NCI-H2029 (cell line): ENCODE measurements at regions not wholly inside any gene's neighbourhood (a gene's known extent, or its start where the extent isn't known, plus 50 kb on each side); places are given as distances from the start of the nearest gene placed in this dataset.
"Not testable (repeated sequence)": the region's sequence is repeated elsewhere in the genome, so short reads cannot be mapped to it uniquely, and the experiment has no call there.

ENCODE experiments used
- DNase-seq: peaks from one replicate; lab custom pipeline; 2025; lab: John Stamatoyannopoulos, UW

DNA sequence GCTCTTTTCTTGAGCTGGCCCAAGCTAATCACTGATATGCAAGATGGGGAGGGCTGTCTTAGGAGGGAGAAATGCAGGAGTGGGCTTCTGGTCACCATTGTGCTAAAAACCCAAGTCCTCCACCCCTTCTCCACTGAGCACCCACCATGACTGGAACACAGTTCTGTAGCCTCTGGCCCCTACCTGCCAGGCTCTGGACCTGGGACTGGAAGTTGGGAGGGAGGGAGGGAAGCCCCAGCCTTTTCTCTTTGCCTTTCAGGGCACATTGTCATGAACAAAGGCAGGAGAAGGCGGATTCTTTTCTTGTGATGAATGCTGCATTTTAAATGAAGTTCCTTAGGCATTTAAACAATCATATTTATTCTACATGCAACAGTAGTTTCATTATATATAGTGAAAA is 559.1 kb upstream of the TRPC7 start:
- DNase-seq, result no peak

DNA sequence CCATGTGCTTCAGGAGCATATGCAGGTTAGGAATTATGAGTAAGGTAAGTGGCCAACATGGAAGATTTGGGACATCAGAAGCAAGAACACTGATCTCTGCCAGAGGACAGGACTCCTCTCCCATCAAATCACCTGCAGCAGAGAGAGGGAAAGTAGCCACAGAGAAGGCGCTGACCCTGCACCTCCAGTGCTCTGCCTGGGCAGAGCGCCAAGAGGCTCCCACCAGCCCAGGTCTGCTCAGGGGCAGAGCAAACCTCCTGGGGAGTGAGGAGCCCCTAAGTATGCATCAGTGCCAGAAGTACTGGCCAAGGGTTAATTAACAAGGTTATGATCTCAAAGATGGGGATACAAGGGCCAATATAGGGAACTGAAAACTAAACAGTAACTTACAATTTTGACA is 545.3 kb upstream of the TRPC7 start:
- DNase-seq, result no peak

DNA sequence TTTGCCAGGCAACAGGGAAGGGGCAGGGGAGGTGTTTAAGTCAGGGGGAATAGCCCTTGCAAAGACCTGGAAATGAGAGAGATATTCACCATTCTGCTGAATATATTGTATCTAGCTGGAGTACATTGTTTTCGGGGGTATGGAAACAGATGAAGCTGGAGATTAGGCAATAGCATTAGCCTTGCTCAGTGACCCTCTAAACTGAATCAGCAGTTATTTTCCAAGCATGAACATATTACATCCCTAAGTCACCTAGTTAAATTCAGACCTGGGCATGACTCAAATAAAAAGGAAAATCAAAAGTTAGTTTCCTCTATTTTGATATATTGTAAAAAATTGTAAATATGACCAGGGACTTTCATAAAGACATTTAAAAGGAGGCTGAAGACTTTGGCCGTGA is 544.6 kb upstream of the TRPC7 start:
- DNase-seq, result no peak

DNA sequence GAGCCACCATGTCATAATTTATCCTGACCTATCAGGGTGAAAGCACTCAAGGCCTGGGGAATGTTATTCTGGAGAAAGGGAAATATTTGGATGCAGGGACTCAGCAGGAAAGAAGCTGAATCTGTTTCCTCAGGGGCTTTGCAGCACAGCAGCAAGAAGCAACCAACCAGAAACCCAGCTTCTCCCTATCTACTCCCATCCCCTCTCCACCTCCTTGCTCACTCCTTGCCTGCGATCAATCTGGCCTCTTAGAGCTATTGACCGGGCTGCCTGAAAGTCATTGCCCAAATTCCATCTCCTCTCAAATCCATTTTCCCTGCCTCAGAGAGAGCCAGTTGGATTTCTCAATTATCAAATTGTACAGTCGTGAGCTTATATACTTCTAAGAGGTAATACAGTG is 542.0 kb upstream of the TRPC7 start:
- DNase-seq, result no peak

DNA sequence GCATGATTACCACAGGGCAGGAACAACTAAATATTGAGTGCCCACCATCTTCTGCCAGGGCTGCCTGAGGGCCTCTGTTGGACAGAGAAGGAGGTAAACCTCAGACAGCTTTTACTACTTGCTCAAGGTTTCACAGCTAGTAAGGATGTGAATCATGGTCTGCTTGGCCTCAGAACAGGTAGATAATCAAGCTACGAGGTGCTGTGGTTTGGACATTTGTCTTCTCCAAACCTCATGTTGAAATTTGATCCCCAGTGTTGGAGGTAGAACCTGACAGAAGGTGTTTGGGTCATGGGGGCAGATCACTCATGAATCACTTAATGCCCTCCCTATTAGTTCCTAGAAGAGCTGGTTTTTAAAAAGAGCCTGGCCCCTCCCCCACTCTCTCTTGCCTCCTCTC is 541.2 kb upstream of the TRPC7 start:
- no peak for DNase-seq

DNA sequence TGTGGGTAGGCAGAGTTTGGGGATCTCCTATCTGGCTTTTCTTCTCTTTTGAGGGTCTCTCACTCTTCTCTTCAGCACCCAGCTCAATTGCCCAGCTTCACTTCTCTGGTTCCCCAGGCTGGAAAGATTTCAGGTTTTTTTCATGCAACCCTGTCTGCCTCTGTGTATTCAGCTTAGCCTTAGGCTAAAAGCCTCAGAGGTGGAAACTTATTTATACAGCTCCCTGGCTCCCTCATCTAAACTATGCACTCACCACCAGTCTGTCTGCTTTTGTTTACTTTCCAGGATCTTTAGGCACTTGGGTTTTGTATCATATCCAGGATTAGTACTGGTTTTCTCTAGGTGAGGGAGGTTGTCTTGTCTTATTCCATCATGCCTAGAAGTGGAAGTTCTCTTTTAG is 540.2 kb upstream of the TRPC7 start:
- no peak for DNase-seq

DNA sequence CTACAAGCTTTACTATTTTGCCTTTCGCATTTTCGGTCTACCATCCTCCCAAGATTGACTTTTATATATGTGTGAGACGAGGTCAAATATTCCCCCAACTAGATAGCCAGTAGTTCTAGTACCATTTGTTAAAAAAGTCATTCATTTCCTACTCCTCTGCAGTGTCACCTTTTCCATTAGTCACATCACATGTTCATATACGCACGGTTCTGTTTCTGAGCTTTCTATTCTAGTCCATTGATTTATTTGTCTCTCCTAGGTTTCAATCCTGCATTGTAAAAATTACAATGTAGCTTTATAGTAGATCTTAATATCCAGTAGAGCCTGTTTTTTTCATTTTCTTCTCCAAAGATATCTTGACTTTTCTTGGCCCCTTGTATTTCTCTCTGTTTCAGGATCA is 528.7 kb upstream of the TRPC7 start:
- DNase-seq, result no peak

DNA sequence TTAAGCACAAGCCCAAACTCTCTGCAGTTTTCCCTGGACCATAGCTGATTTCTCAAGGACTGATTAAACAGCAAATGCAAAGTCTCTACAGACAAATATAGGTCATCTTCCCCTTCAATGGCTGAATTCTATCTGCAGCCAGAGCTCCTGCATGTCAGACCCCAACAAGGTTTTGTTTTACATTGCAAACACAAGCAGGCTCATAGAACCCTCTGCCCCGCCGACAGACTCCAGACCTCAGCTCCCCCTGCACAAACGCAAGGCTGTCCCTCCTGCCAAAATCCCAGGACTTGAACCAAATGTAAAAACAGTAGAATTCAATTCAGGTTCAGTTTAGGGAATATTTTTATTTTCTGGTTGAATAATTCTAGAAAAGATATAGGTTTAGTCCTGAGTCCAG is 526.7 kb upstream of the TRPC7 start:
- no peak for DNase-seq

DNA sequence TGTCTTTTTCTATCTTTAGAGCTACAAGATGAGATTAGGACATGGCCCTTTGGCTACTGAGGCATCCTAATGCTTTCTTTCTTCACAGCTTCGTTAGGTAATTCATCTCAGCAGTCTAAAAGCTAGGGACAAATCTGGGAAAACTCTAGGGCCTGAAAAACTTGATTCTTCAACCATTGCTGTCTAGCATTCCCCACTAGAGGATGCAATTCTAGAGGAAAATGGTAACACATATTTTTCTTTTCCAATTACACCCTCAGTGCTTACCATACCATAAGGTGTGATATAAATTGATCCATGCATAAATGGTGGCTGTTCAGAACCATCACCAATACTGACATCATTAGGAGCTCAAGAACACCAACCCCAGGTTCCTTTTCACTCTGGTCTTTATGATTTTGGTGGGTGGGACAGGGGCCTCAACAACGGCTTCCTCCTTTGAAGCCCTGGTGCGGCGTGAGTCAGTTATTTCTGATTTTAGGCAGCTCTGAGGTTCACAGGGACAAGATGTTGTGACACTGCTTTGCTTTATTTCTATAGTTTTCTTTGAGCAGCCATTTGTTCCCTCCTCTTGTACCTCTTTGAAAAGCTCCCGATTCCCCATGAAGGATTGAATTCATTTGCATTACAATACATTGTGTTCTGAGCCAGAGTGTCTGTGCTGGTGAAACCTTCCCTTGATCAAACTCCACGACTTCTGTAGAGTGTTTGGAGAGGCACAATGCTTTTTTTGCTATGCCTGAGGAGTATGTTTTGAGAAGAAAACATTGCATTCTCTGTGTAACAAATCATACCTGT is 526.0 kb upstream of the TRPC7 start:
- no peak for DNase-seq

DNA sequence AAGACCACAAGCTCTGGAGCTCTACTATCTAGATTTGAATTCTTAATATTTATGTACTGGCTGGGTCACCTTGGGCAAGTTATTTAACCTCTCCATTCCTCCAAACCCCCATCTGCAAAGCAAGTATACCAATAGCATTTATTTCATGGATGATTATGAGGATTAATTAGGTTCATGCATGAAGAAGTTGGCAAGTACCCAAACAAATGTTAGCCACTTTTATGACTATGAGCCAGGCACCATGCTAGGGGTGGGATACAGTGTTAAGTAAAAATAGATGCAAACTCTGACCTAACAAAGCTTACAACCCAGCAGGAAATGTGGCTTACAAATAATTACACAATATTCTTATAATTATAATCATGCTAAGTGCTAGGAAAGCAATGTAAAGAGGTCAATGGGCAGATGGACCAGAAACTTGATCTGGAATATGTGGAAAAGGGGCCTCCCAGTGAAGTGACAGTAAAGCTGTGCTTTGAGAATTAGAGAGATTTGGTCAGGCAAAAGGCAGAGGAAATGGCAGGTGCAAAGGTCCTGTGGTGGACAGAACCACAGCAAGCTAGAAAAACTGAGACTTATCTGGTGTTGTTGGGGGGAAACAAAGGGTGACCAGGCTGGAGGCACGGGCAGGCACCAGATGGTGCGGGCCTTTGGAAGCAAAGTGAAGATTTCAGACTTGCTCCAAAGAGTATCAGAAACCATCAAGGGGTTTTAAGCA is 525.2 kb upstream of the TRPC7 start:
- no peak for DNase-seq

DNA sequence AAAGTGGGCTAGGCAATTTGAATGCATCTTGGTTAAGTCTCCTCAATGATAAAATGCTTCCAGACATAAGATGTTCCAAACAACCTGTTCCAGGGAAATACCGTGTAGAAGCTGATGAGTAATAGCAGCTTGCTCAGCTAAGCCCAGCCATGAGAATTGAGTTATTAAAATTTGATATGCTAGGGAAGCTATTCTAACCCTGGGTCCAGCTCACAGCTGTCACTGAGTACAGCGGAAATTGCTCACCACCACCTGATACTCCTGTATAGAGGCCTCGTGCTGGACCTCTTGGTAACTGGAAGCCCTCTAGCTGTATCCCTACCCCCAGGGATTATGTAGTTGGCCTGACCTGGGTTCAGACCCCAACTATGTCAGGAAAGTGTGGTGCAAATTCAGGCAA is 521.3 kb upstream of the TRPC7 start:
- DNase-seq, result no peak

DNA sequence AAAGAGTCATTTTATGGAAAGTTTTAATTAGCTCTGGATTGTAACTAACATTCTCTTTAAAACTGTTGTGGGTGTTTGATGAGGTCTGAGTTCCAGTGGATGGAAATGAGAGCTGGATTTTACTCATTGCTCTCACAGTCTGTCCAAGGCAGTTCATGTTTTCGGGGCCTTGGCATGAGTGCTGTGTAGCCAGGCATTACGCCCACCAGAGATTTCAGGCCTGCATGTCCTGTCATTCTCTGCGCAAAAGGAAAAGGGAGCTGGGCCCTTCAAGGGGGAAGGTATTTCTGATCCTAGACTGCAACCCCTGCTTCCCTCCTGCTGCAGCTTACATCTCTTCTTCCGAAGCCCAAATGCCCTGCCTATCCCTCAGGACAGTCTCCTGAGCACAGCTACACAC is 499.6 kb upstream of the TRPC7 start:
- DNase-seq, result no peak

DNA sequence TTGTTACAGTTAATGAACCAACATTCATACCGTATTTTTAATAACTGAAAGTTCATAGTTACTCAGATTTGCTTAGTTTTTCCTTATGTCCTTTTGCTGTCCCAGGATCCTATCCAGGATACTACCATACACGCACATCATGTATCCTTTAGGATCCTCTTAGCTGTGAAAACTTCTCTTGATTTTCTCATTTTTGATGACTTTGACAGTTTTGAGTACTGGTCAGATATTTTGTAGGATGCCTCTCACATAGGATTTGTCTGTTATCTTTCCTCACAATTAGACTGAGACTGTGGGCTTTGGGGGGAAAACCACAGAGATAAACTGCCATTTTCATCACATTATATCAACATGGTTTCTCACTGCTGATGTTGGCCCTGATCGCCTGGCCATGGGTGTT is 491.3 kb upstream of the TRPC7 start:
- no peak for DNase-seq

DNA sequence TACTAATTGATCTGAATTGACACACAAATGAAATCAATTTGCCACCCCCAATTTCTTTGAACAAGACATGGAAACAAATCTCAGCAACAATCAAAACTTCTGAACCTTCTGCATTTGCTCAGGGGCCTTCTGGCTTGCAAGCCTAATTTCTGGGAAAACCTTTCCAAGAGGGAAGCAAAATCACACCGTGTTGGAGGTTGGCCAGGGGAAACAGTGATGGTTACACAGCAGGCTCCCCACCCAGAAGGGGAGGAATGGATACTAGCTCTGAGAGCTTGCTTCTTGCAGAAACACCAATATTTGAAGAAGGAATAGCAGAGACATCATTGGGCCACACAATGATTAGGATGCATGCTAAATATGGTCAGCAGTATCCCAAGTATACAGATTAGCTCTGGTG is 488.6 kb upstream of the TRPC7 start:
- DNase-seq, result no peak

DNA sequence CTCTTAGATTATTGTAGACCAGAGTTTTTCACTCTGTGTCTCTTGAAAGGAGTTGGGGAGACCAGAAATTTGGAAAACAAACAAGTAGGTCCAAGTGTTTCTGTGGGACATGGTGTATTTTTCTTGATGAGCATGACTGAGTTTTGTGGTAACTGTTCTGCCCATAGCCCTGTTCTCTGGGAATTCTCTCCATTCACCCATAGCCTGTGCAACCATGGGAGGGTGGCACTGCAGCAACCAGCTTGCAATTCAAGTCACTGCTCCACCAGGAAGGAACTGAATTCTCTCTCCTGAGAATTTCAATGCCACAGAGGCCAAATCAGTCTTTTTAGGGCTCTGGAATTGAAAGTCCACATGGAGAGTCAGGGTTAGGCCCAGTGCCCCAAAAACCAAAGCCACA is 475.3 kb upstream of the TRPC7 start:
- DNase-seq, result no peak

DNA sequence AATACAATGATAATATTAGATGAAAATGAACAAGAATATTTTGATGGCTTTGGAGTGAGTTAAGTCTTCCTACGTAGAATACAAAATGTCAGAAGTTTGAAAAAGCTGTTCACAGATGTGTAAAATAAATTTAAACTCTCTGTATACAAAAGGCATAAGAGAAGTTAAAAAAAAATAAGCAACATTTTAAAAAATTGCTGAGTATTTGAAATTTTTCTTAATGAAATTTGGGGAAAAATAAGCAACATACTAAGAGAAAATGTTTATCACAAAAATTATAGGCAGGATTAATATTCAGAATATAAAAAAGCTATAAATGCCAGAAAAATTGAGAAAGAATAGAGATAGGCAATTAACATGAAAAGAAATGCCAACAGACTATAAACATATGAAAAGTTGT is 470.7 kb upstream of the TRPC7 start:
- DNase-seq, result no peak

DNA sequence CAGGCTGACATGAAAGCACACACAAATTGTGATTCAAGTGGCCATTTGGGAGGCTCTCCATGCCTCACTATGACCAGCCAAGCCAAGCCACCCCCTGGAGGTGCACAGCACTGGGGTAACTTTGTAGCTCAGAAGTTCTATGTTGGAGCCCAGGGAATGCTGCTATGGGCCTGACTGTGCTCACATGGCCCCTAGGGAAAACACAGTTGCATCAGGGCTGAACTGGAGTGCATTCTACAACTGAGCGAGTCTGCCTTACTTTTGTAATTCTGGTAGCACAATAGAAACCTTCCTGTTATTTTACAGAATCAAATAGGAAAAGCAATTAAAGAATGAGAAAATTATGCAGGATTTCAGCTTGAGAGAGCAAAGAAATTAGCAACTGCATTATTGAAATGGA is 455.5 kb upstream of the TRPC7 start:
- DNase-seq, result no peak

DNA sequence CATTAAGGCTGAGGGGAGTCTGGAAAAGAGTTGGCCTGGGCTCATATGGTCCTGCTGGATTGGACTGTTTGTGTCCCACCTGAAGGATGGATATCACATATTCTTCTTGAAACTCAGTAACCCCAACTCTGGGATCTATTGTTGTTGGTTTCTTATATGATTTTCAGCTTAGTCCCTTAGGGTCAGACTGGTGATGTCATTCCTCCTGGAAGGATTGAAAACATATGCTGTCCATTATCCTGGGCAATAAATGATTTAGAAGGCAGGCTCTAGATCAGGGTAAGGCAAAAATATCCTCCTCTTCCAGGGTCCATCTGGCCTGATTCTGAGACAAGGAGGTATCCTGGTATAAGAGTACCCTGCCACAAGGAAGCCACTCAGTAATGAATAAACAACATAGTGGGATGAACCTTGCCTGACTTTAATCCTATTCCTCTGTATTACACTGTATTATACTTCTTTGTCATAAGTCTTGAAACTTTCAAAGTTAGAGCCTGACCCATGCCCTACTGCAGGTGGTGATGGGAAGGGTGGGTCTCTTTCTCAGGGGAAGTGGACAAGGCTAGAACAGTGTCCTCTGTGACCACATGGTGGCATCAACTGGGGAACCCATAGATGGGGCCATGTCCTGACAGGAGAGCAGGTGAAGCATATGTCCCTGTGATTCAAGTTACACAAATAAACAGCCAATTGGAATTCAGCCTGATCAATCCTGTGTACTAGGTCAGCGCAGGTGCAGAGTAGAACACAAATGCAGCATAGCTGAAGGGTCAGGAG is 454.4 kb upstream of the TRPC7 start:
- DNase-seq, result no peak

DNA sequence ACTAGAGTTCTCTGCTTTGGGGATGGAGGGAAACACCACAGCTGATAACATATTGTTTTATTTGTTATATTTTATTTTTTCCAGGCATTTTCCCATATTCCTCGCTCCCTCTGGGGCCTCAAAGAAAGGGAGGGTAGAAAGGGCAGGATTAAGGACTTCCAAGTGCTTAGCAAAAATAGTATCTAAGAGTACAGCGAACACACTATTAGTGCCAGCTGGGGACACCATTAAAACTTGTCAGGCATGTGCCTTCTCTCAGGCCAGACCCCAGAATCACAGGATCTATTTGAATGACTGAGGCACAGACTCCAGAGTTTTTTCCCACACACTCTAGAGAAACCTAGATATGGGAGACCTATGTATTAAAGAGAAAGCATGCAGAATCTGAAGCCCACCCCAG is 451.0 kb upstream of the TRPC7 start:
- DNase-seq, result no peak

DNA sequence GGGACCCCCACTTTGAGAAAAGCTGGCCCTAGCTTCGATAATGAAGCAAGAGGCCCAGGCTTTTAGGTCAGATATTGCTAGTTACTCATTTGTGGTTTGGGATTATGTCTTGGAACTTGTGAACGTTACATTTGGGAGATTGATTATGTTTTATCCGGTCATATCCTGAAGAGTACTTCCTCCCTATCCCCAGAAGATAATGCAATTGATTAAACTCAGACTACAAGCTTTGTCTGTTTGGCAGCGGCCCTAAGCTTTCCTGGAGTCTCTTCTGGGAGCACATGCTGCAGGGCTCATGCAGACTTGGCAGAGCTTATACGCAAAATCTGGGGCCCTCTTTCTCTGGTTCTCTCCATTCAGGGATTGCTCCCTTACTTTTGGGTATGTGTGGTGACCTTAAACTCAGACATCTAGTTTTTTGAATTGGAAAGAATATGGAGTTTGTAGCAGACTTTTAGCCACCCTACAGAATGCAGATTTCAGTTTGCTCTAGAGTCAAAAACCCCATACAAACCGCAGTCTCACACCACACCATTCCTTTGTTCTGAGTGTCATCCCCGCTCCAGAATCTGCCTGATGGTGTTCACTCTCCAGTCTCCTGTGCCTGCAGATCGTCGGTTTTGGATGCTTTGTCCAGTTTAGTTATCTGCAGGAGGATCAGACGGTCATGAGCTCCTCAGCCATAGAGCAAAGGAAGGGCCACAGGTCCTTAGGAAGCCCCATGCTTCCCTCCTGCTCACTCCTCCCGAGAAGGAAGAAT is 449.5 kb upstream of the TRPC7 start:
- no peak for DNase-seq

DNA sequence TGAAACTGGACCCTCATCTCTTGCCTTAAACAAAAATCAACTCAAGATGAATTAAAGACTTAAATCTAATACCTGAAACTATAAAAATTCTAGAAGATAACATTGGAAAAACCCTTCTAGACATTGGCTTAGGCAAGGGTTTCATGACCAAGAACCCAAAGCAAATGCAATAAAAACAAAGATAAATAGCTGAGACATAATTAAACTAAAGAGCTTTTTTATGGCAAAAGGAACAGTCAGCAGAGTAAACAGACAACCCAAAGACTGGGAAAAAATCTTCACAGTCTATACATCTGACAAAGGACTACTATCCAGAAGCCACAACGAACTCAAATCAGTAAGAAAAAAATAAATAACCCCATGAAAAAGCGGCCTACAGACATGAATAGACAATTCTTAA is 446.9 kb upstream of the TRPC7 start:
- DNase-seq, result not testable (repeated sequence)

DNA sequence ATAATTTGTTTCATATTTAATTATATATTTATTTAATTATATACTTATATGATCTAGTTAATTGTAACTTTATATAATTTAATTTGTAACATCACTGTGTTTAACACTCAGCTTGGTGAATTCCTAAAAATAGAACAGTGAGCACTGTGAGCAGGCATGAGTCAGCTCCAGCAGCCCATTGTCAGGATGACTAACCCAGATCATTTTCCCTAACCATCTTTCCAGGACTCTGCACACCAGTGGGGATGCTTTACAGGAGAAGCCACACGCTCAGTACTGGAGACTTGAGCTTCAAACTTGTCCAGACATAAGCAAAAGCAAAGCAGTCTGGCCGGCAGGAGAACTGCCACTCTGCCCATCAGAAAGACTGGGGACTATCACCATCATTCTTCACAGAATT is 446.2 kb upstream of the TRPC7 start:
- no peak for DNase-seq
